IPS DF 4.7 (cell line): ENCODE measurements at regions not wholly inside any gene's neighbourhood (a gene's known extent, or its start where the extent isn't known, plus 50 kb on each side); places are given as distances from the start of the nearest gene placed in this dataset.

Source experiments
- DNase-seq: peaks from one replicate; pipeline ENCODE4 v3.0.0-alpha.2; 2013; ENCODE audit warnings: low spot score; ENCODE audit errors: extremely low read depth

GRCh38 chr20:40738976-40739375 lies 49.9 kb upstream of the MAFB start:
- DNase-seq, result no peak

DNA sequence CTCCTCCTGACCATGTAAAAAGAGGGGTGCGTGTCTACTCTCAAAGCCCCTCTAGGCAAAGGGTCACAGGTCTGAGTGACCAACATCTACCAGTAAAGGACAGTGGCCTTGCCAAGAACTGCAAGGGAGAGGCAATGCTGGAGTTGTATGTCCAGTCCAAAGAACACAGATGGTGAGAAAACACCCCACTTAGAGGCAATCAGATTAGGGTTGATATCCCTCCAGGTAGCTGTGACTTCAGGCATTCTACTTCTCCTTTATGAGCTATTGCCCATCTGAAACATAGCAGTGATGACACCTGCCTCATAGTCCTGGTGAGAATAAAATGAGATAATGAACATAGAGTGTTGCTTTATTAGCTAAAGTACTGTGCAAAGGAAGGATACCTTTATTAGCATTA lies 50.8 kb upstream of the MAFB start:
- no peak for DNase-seq

- DNase-seq, result peak; percentile 38
Observed at GRCh38 chr20:40741507-40742106, 52.6 kb upstream of the MAFB start.

DNA sequence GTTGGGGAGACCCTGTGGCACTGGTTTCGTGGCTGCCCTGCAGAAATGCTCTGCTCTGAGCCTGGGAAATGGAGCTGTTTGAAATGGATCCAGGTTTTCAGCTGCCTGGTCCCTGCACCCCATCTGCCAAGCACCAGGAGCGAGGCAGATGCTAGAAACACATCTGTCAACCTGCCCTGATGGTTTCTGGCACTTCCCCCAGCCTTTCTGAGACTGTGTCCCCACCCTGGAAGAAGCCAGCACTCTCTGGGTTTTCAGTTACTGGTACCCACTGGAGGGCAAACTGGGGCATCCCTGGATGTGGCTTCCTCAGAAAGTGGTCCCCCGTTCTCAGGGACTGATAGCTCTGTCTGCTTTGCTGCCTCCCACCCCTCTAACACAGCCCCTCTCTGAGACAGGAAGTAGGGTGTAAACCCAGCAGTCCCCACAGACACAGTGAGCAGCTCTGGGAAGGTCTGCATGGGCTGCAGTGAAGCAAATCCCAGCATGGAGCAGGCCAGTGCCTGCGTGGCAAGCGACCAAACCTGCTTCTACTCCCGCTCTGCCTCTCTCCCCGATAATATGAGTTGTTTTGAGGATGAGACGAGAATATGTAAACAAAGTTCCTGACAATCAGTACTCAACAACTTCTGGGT lies 54.2 kb upstream of the MAFB start:
- no peak for DNase-seq

GRCh38 chr20:40744072-40744817 lies 55.2 kb upstream of the MAFB start:
- no peak for DNase-seq

- no peak for DNase-seq
Observed at GRCh38 chr20:40744818-40745175, 55.8 kb upstream of the MAFB start.

DNA sequence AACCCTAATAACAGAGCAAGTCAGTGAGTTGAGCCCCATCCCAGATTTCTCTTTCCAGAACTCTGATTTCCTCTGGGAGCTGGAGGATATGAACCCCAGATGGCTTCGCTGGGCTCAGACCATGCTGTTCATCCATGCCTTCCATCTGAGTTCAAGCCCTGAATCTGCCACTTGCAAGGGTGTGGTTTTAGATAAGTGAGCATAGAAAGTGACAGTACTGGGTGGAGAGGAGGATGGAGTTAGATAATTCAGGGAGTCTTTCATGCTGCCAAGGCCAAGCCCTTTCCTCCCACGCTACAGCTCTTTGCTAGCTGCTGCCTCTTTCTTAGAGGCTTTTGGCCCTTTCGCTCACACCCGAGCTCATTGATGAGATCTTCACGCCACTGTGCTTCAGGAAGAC lies 57.2 kb upstream of the MAFB start:
- DNase-seq, result no peak

DNA sequence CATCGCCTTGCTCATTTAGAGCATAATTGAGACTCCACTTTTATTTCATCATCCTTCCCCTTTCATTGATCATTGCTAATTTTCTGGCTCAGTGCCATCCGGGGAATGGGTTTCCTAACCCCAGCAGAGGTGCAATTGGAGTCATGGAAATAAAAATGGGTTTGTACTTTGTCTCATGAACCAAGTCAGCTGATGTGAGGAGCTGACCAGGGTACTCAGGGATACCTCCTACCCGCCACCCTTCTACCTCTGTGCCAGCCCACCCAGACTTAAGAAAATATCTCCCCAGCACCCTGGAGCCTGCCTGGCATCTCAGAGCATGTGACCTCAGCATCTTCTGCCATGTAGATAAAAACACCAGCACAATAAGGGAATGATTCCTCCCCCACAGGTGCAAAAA lies 59.1 kb upstream of the MAFB start:
- DNase-seq, result no peak

- DNase-seq, result no peak
Observed at GRCh38 chr20:40749985-40750506, 61.0 kb upstream of the MAFB start.

DNA sequence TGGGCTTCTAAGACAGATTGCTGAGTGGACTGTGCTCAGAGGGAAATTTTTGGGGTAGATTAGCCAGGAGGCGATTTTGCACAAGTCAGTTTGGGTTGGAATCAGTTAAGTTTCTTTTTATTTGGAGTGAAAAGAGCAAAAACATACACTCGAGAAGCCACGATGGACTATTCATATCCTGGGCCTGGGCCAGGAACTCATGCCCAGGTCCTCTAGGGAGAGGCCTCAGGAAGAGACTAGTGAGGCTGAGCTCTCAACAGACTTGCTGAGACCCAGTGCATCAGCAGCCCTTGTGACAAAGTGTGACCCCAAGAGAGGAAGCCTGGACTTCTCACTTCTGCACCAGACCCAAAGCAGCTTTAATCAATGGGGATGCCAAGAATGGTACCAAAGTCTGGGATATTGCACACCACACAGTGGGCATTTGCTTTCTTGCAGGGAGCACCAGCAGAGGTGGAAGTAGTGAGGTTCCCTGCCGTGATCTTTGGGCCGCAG lies 61.6 kb upstream of the MAFB start:
- no peak for DNase-seq

- no peak for DNase-seq
Observed at GRCh38 chr20:40753472-40753871, 64.4 kb upstream of the MAFB start.

- no peak for DNase-seq
Observed at GRCh38 chr20:40754339-40754943, 65.4 kb upstream of the MAFB start.

GRCh38 chr20:40757087-40757486 lies 68.1 kb upstream of the MAFB start:
- no peak for DNase-seq

DNA sequence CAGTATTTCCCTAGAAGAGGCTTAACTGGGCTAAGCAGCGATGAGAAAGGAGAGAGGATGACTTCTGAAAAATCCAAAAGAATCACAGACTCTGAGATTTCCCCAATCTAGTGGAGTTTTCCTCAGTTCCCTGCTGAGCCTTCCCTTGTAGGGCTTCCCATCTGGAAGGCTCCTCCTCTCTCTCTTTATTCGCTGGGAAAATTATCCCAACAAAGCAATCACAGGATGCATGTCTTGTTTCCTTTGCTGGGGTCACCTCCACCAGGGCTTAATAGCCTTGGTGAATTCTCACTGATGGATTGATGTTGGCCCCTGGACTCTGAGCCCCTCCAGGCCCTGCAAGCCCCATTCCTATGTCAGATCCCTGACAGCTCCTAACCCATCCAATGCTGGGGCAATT lies 69.8 kb upstream of the MAFB start:
- DNase-seq, result no peak

DNA sequence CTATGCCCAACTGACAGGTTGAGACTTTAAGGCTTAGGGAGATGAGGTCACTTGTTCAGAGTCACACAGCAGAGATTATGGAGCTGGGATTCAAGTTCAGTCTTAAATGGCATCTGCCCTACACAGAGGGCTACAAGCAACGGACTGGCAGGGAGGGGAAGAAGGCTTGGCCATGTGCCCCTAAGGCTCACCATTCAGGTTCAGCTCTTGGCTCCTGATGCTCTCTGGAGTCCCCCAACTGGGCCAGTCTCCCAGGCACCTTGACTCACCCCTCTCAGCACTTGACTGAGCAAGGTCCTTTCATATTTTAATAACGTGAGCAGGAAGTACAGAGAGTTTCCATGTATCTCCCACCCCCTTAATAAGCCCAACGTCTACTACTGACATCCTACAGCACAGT lies 71.4 kb upstream of the MAFB start:
- DNase-seq, result no peak

GRCh38 chr20:40763646-40764295 lies 74.7 kb upstream of the MAFB start:
- no peak for DNase-seq

DNA sequence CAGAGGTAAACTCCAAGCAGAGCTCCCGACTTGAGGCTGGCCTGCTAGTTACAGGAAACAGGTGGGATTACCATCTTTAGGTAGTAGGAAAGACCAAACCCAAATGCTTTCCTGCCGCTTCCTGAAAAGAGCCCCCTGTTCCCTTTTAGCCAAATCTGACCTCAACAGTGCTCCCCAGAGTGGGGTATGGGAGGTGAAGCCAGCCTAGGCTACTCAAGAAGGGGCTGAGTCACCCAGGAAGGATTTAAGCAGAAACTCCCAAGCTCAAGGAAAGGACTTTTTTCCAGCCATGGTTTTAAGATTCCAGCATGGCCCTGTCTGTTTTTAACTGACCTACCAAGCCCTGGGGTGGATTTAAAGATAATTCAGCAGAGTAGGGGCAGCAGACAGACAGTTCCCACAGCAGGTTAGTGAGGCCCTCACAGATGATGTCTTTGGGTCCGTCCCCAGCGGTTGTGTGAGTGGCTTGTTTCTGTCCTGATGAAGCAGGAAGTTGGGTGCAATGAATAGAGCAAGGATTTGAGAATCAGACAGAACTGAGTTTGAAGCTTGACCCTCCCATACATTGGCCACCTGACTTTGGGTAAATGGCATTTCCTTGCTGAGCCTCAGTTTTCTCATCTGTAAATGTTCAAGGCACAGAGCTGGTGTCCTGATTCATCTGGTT lies 76.9 kb upstream of the MAFB start:
- DNase-seq, result no peak

DNA sequence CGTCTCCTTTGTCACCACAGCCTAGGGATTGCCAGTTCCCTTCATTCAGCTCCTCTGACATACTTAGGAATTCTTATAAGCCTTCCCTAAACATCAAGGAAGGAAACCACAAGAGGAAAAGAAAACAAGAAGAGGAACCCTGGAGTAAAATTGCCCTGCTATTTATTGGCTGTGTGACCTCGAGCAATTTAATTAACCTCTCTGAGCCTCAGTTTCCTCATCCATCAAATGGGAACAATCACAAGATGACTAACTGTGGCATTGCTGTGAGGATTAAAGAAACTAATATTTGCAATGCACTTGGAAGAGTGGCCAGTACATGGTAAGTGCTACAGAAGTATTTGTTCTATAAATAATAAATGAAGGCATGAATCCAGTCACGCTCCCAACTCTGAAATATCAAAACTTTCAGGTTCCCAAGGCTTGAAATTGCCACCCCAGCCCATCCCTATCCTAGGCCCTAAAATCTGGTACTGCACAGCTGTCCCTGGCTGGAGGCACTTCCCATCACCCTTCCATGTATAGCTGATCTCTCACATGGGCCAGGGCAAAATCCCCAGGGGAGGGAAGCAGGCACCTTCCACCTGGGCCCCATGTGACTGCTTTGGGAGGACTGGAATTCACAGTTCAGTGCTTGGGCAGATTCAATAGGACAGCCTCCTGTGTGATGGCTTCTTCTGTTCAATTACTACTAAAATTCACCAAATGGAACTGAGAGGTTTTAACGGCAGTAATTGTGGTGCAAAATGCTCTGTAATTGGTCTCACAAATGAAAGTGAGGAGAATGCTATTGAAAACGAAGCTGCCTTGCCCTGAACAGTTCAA lies 78.0 kb upstream of the MAFB start:
- no peak for DNase-seq

- DNase-seq, result no peak
Observed at GRCh38 chr20:40767615-40767924, 78.5 kb upstream of the MAFB start.

GRCh38 chr20:40768105-40768504 lies 79.1 kb upstream of the MAFB start:
- DNase-seq, result no peak
